ENCODE measurements at regions not wholly inside any gene's neighbourhood (a gene's known extent, or its start where the extent isn't known, plus 50 kb on each side); places are given as distances from the start of the nearest gene placed in this dataset.

GRCh38 chr9:28394774-28395173 is 821.5 kb upstream of the C9orf72 start:
- Histone ChIP-seq H3K9me3 (ENCODE audit: control insufficient read depth, insufficient read depth, low read length) (no peaks in the 10 kb centered on the region), H3K36me3 (ENCODE audit: insufficient read depth, low read length) (no peaks in the 10 kb centered on the region), H3K4me1 (ENCODE audit: insufficient read depth, low read length) (no peaks in the 10 kb centered on the region), H3K9ac (ENCODE audit: low read depth, low read length) (no peak overlapping the region)

GRCh38 chr9:28396058-28396457 is 822.8 kb upstream of the C9orf72 start:
- no peaks in the 10 kb centered on the region for H3K4me1 ChIP-seq (ENCODE audit: insufficient read depth, low read length)
- no peak overlapping the region for H3K9ac ChIP-seq (ENCODE audit: low read depth, low read length)
- no peaks in the 10 kb centered on the region for H3K36me3 ChIP-seq (ENCODE audit: insufficient read depth, low read length)

GRCh38 chr9:28407351-28407750 is 834.1 kb upstream of the C9orf72 start:
- Histone ChIP-seq H3K36me3 (ENCODE audit: insufficient read depth, low read length) (no peaks in the 10 kb centered on the region), H3K9ac (ENCODE audit: low read depth, low read length) (no peak overlapping the region), H3K9me3 (ENCODE audit: control insufficient read depth, insufficient read depth, low read length) (no peaks in the 10 kb centered on the region), H3K4me1 (ENCODE audit: insufficient read depth, low read length) (no peaks in the 10 kb centered on the region)

More at GRCh38 chr9:28396058-28396457, 822.8 kb upstream of the C9orf72 start:
- no peaks in the 10 kb centered on the region for H3K9me3 ChIP-seq (ENCODE audit: control insufficient read depth, insufficient read depth, low read length)

- no peaks in the 10 kb centered on the region for H3K9me3 ChIP-seq (ENCODE audit: control insufficient read depth, insufficient read depth, low read length)
- no peaks in the 10 kb centered on the region for H3K36me3 ChIP-seq (ENCODE audit: insufficient read depth, low read length)
- no peak overlapping the region for H3K9ac ChIP-seq (ENCODE audit: low read depth, low read length)
- H3K4me1 ChIP-seq (ENCODE audit: insufficient read depth, low read length) = no peaks in the 10 kb centered on the region
These were observed 836.6 kb upstream of the C9orf72 start for GRCh38 chr9:28409919-28410318.

GRCh38 chr9:28410411-28410810 is 837.1 kb upstream of the C9orf72 start:
- Histone ChIP-seq H3K36me3 (ENCODE audit: insufficient read depth, low read length) (no peaks in the 10 kb centered on the region), H3K4me1 (ENCODE audit: insufficient read depth, low read length) (no peaks in the 10 kb centered on the region), H3K9me3 (ENCODE audit: control insufficient read depth, insufficient read depth, low read length) (no peaks in the 10 kb centered on the region), H3K9ac (ENCODE audit: low read depth, low read length) (no peak overlapping the region)

GRCh38 chr9:28413471-28413870 is 840.2 kb upstream of the C9orf72 start:
- Histone ChIP-seq H3K36me3 (ENCODE audit: insufficient read depth, low read length) (no peaks in the 10 kb centered on the region), H3K9ac (ENCODE audit: low read depth, low read length) (no peak overlapping the region), H3K9me3 (ENCODE audit: control insufficient read depth, insufficient read depth, low read length) (no peaks in the 10 kb centered on the region), H3K4me1 (ENCODE audit: insufficient read depth, low read length) (no peaks in the 10 kb centered on the region)

GRCh38 chr9:28423255-28423654 is 850.0 kb upstream of the C9orf72 start:
- Histone ChIP-seq H3K9me3 (ENCODE audit: control insufficient read depth, insufficient read depth, low read length) (no peaks in the 10 kb centered on the region), H3K9ac (ENCODE audit: low read depth, low read length) (no peak overlapping the region), H3K36me3 (ENCODE audit: insufficient read depth, low read length) (no peaks in the 10 kb centered on the region), H3K4me1 (ENCODE audit: insufficient read depth, low read length) (no peaks in the 10 kb centered on the region)

GRCh38 chr9:28435456-28435855 is 862.2 kb upstream of the C9orf72 start:
- no peaks in the 10 kb centered on the region; the same call in 1 of the 2 replicates for H3K4me1 ChIP-seq (ENCODE audit: insufficient read depth, low read length)

GRCh38 chr9:28439688-28440087 is 866.4 kb upstream of the C9orf72 start:
- Histone ChIP-seq H3K4me1 (ENCODE audit: insufficient read depth, low read length) (no peaks in the 10 kb centered on the region; the same call in 1 of the 2 replicates), H3K36me3 (ENCODE audit: insufficient read depth, low read length) (no peaks in the 10 kb centered on the region)

More at GRCh38 chr9:28435456-28435855, 862.2 kb upstream of the C9orf72 start:
- Histone ChIP-seq H3K36me3 (ENCODE audit: insufficient read depth, low read length) (no peaks in the 10 kb centered on the region), H3K9me3 (ENCODE audit: control insufficient read depth, insufficient read depth, low read length) (no peaks in the 10 kb centered on the region), H3K9ac (ENCODE audit: low read depth, low read length) (no peak overlapping the region)

GRCh38 chr9:28443461-28443860 is 870.2 kb upstream of the C9orf72 start:
- Histone ChIP-seq H3K4me1 (ENCODE audit: insufficient read depth, low read length) (no peaks in the 10 kb centered on the region), H3K9me3 (ENCODE audit: control insufficient read depth, insufficient read depth, low read length) (no peaks in the 10 kb centered on the region; the same call in 1 of the 2 replicates), H3K9ac (ENCODE audit: low read depth, low read length) (no peak overlapping the region), H3K36me3 (ENCODE audit: insufficient read depth, low read length) (no peaks in the 10 kb centered on the region)

More at GRCh38 chr9:28439688-28440087, 866.4 kb upstream of the C9orf72 start:
- Histone ChIP-seq H3K9me3 (ENCODE audit: control insufficient read depth, insufficient read depth, low read length) (no peaks in the 10 kb centered on the region; the same call in 1 of the 2 replicates), H3K9ac (ENCODE audit: low read depth, low read length) (no peak overlapping the region)

- no peaks in the 10 kb centered on the region; the same call in 1 of the 2 replicates for H3K9me3 ChIP-seq (ENCODE audit: control insufficient read depth, insufficient read depth, low read length)
- no peak overlapping the region for H3K9ac ChIP-seq (ENCODE audit: low read depth, low read length)
- H3K36me3 ChIP-seq (ENCODE audit: insufficient read depth, low read length) = no peaks in the 10 kb centered on the region
- H3K4me1 ChIP-seq (ENCODE audit: insufficient read depth, low read length) = no peaks in the 10 kb centered on the region
These were observed 871.4 kb upstream of the C9orf72 start for GRCh38 chr9:28444637-28445036.

- H3K36me3 ChIP-seq (ENCODE audit: insufficient read depth, low read length) = no peaks in the 10 kb centered on the region
- no peaks in the 10 kb centered on the region; the same call in 1 of the 2 replicates for H3K9me3 ChIP-seq (ENCODE audit: control insufficient read depth, insufficient read depth, low read length)
- H3K9ac ChIP-seq (ENCODE audit: low read depth, low read length) = no peak overlapping the region
- no peaks in the 10 kb centered on the region for H3K4me1 ChIP-seq (ENCODE audit: insufficient read depth, low read length)
These were observed 871.9 kb upstream of the C9orf72 start for GRCh38 chr9:28445211-28445610.

- Histone ChIP-seq H3K9me3 (ENCODE audit: control insufficient read depth, insufficient read depth, low read length) (no peaks in the 10 kb centered on the region), H3K36me3 (ENCODE audit: insufficient read depth, low read length) (no peaks in the 10 kb centered on the region), H3K9ac (ENCODE audit: low read depth, low read length) (no peak overlapping the region), H3K4me1 (ENCODE audit: insufficient read depth, low read length) (no peaks in the 10 kb centered on the region)
These were observed 880.6 kb upstream of the C9orf72 start for GRCh38 chr9:28453918-28454317.

- Histone ChIP-seq H3K36me3 (ENCODE audit: insufficient read depth, low read length) (no peaks in the 10 kb centered on the region), H3K9ac (ENCODE audit: low read depth, low read length) (no peak overlapping the region), H3K4me1 (ENCODE audit: insufficient read depth, low read length) (no peaks in the 10 kb centered on the region), H3K9me3 (ENCODE audit: control insufficient read depth, insufficient read depth, low read length) (no peaks in the 10 kb centered on the region)
These were observed 883.6 kb upstream of the C9orf72 start for GRCh38 chr9:28456861-28457260.

- Histone ChIP-seq H3K4me1 (ENCODE audit: insufficient read depth, low read length) (no peaks in the 10 kb centered on the region), H3K9ac (ENCODE audit: low read depth, low read length) (no peak overlapping the region), H3K9me3 (ENCODE audit: control insufficient read depth, insufficient read depth, low read length) (no peaks in the 10 kb centered on the region), H3K36me3 (ENCODE audit: insufficient read depth, low read length) (no peaks in the 10 kb centered on the region)
These were observed 891.4 kb upstream of the C9orf72 start for GRCh38 chr9:28464481-28465216.
